ENCODE measurements at regions not wholly inside any gene's neighbourhood (a gene's known extent, or its start where the extent isn't known, plus 50 kb on each side); places are given as distances from the start of the nearest gene placed in this dataset.

DNA sequence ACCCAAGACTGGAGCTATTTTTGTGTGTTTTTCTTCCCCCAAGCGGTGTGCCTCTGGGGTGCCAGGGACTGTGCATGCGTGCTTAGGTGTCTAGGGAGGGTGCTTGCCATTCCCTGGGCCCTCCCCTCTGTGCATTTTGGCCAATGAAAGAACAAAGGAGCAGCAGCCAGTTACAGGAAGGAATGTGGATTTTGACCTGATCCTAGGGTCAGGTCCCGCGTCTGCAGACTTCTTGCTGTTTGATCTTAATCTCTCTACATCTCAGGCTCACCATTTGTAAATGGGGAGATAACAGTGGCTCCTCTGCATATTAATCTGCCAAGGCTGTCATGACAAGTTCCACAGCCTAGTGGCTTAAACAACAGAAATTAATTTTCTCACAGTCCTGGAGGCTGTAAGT lies 699.1 kb downstream of the QKI start:
- H3K27me3 ChIP-seq (ENCODE audit: insufficient read depth, low read depth) = no peaks in the 10 kb centered on the region
- TF ChIP-seq, protein P1, sequence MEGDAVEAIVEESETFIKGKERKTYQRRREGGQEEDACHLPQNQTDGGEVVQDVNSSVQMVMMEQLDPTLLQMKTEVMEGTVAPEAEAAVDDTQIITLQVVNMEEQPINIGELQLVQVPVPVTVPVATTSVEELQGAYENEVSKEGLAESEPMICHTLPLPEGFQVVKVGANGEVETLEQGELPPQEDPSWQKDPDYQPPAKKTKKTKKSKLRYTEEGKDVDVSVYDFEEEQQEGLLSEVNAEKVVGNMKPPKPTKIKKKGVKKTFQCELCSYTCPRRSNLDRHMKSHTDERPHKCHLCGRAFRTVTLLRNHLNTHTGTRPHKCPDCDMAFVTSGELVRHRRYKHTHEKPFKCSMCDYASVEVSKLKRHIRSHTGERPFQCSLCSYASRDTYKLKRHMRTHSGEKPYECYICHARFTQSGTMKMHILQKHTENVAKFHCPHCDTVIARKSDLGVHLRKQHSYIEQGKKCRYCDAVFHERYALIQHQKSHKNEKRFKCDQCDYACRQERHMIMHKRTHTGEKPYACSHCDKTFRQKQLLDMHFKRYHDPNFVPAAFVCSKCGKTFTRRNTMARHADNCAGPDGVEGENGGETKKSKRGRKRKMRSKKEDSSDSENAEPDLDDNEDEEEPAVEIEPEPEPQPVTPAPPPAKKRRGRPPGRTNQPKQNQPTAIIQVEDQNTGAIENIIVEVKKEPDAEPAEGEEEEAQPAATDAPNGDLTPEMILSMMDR (conservative IDR thresholded peaks at IDR 0.05; ENCODE audit: low read depth, low read length) = no peak
- H3K36me3 ChIP-seq (ENCODE audit: insufficient read depth) = no peaks in the 10 kb centered on the region
- H3K27ac ChIP-seq = no peak overlapping the region
- no peak overlapping the region for H3K4me2 ChIP-seq
- H4K20me1 ChIP-seq (ENCODE audit: insufficient read depth) = no peaks in the 10 kb centered on the region
- no peak overlapping the region for H2AFZ ChIP-seq (ENCODE audit: low read depth)
- no peaks in the 10 kb centered on the region for H3K79me2 ChIP-seq (ENCODE audit: insufficient read depth, low read depth)
- no peak overlapping the region for H3K4me3 ChIP-seq (IDR thresholded peaks at IDR 0.05; ENCODE audit: insufficient read depth, low read depth, low read length)
- no peak overlapping the region for H3K9ac ChIP-seq
- H3K4me1 ChIP-seq (ENCODE audit: low read depth, poor library complexity, severe bottlenecking) = no peaks in the 10 kb centered on the region

DNA sequence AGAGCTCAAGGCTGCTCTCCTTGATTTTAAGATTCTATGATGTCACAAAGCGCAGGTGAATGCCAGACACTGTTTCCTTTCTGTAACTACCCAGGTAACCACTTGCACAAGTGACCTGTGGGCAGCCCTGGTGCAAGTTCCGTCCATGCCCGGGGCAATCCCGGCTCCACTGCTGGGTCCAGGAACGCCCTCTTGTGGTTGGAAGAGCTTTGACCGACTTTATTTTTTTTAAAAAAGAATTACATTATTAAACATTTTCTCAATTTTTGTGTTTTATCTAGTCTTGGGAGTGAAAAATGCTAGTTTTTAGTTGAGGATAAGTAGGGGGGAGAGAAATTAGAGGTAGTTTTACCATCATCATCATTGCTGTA lies 695.2 kb downstream of the QKI start:
- H2AFZ ChIP-seq (ENCODE audit: low read depth) = no peak overlapping the region
- no peaks in the 10 kb centered on the region for H4K20me1 ChIP-seq (ENCODE audit: insufficient read depth)
- no peak overlapping the region for H3K9ac ChIP-seq
- no peak overlapping the region for H3K4me3 ChIP-seq (IDR thresholded peaks at IDR 0.05; ENCODE audit: insufficient read depth, low read depth, low read length)
- H3K27me3 ChIP-seq (ENCODE audit: insufficient read depth, low read depth) = no peaks in the 10 kb centered on the region
- H3K27ac ChIP-seq = no peak overlapping the region
- TF ChIP-seq, protein P1 (conservative IDR thresholded peaks at IDR 0.05; ENCODE audit: low read depth, low read length) = peak; percentile 30; the same call in 1 of the 2 replicates
- no peaks in the 10 kb centered on the region for H3K79me2 ChIP-seq (ENCODE audit: insufficient read depth, low read depth)
- no peak overlapping the region for H3K4me2 ChIP-seq
- H3K36me3 ChIP-seq (ENCODE audit: insufficient read depth) = no peaks in the 10 kb centered on the region
- no peaks in the 10 kb centered on the region for H3K4me1 ChIP-seq (ENCODE audit: low read depth, poor library complexity, severe bottlenecking)

DNA sequence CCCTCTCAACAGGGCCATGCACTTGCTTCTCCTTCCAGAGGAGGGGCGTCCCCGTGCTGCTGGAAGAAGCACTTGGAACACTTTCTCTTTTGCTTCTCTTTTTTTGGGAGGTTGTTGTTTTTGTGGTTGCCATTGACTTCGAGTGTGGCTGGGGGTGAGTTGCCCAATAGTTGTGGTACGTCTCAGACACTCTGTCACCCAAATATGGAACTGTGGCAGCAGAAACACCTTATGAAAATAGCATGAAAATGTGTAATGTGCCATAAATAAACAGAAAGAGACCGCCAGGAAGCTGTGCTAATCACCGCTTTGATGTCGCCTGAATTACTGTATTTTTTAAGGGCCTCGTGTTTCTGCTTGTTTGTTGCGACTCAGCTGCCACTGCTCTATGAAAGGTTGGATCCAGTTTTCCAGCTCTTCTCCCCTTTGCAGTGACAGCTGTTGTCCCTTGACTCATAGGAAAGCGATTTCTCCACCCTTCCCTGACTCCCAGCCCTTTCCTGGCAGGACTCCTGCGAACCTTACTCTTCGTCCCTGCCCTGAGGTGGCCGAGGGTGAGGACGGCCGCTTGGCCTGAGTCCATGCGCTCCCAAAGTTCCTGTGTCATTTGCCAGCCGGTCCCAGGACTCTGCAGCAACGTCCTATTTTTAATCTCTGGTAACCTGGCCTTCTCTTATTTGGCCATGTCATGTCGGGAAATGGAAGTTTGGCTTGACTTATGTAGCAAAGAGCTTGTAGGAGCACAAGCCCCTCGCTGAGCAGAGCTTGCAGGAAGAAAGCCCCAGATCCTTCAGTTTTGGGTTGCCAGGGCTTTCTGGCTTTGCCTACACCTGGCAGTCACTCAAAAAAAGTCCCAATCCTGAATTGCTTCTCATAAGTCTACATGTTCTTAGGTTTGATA lies 694.6 kb downstream of the QKI start:
- no peak overlapping the region for H3K4me2 ChIP-seq
- no peak overlapping the region for H2AFZ ChIP-seq (ENCODE audit: low read depth)

DNA sequence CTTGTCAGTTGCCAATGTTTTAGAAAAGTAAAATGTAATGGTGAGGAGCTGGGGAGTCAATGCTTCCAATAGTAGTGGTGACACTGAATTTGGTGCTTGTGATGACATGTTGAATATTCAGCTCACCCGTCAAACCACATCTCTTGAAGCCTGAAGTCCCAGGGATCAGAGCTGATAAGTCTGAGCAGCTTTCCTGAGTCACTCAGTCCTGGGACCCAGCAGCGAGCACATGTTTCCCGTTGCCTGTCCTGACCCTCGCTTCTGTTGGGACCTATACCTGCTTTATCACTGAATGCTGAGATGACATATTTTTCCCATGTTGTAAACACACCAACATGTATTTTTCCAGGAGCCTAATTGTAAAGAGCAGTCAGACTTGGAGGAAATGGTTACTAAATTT lies 693.6 kb downstream of the QKI start:
- Histone ChIP-seq H3K9ac (no peak overlapping the region), H3K4me1 (ENCODE audit: low read depth, poor library complexity, severe bottlenecking) (no peaks in the 10 kb centered on the region), H3K4me2 (no peak overlapping the region), H3K4me3 (IDR thresholded peaks at IDR 0.05; ENCODE audit: insufficient read depth, low read depth, low read length) (no peak overlapping the region), H3K79me2 (ENCODE audit: insufficient read depth, low read depth) (no peaks in the 10 kb centered on the region), H3K27ac (no peak overlapping the region), H2AFZ (ENCODE audit: low read depth) (no peak overlapping the region), H3K27me3 (ENCODE audit: insufficient read depth, low read depth) (no peaks in the 10 kb centered on the region), H4K20me1 (ENCODE audit: insufficient read depth) (no peaks in the 10 kb centered on the region), H3K36me3 (ENCODE audit: insufficient read depth) (no peaks in the 10 kb centered on the region)
- TF ChIP-seq, protein P1 (conservative IDR thresholded peaks at IDR 0.05; ENCODE audit: low read depth, low read length) = no peak

More for the DNA sequence above, 694.6 kb downstream of the QKI start:
- Histone ChIP-seq H3K27ac (no peak overlapping the region), H3K9ac (no peak overlapping the region), H3K79me2 (ENCODE audit: insufficient read depth, low read depth) (no peaks in the 10 kb centered on the region), H3K4me3 (IDR thresholded peaks at IDR 0.05; ENCODE audit: insufficient read depth, low read depth, low read length) (no peak overlapping the region), H4K20me1 (ENCODE audit: insufficient read depth) (no peaks in the 10 kb centered on the region), H3K27me3 (ENCODE audit: insufficient read depth, low read depth) (no peaks in the 10 kb centered on the region), H3K36me3 (ENCODE audit: insufficient read depth) (no peaks in the 10 kb centered on the region), H3K4me1 (ENCODE audit: low read depth, poor library complexity, severe bottlenecking) (no peaks in the 10 kb centered on the region)
- TF ChIP-seq, protein P1 (conservative IDR thresholded peaks at IDR 0.05; ENCODE audit: low read depth, low read length) = no peak
